ENCODE measurements at regions not wholly inside any gene's neighbourhood (a gene's known extent, or its start where the extent isn't known, plus 50 kb on each side); places are given as distances from the start of the nearest gene placed in this dataset.

- ChIA-PET CTCF (interaction anchor here (0.7 kb wide), 1 partner anchor 227 kb away, joined by 3 read pairs; no protein-coding TSS in a partner anchor), POLR2A (no interaction called here)
- peak; percentile 45 for DNase-seq (ENCODE audit: extremely low spot score)
- TF ChIP-seq ZNF384 (IDR thresholded peaks at IDR 0.05) (peak; percentile 85), FOXA1 (IDR thresholded peaks at IDR 0.05) (no peak)
Measured at GRCh38 chr4:65007841-65008439, 598.7 kb upstream of the TECRL start.

- CTCF ChIA-PET, result no interaction called here
- DNase-seq (ENCODE audit: extremely low spot score), result no peak
- POLR2A ChIA-PET, result no interaction called here
- no peak for TF ChIP-seq FOXK2 (IDR thresholded peaks at IDR 0.05)
- no peak for TF ChIP-seq SUZ12 (IDR thresholded peaks at IDR 0.05)
- TF ChIP-seq FOXA1 (IDR thresholded peaks at IDR 0.05), result no peak
- no peak for TF ChIP-seq ELF4 (IDR thresholded peaks at IDR 0.05)
- no peak for TF ChIP-seq ARNT (IDR thresholded peaks at IDR 0.05)
- TF ChIP-seq SP1 (IDR thresholded peaks at IDR 0.05), result no peak
- TF ChIP-seq BHLHE40 (IDR thresholded peaks at IDR 0.05; ENCODE audit: borderline replicate concordance), result no peak
- no peak for TF ChIP-seq CTBP1 (IDR thresholded peaks at IDR 0.05; ENCODE audit: borderline replicate concordance)
- TF ChIP-seq NFRKB (IDR thresholded peaks at IDR 0.05), result no peak
- no peak for TF ChIP-seq TARDBP (IDR thresholded peaks at IDR 0.05)
- no peak for TF ChIP-seq L3MBTL2 (conservative IDR thresholded peaks at IDR 0.05)
- no peak for TF ChIP-seq HDGF (IDR thresholded peaks at IDR 0.05; ENCODE audit: borderline replicate concordance)
Measured at GRCh38 chr4:64975177-64975576, 565.9 kb upstream of the TECRL start.

DNA sequence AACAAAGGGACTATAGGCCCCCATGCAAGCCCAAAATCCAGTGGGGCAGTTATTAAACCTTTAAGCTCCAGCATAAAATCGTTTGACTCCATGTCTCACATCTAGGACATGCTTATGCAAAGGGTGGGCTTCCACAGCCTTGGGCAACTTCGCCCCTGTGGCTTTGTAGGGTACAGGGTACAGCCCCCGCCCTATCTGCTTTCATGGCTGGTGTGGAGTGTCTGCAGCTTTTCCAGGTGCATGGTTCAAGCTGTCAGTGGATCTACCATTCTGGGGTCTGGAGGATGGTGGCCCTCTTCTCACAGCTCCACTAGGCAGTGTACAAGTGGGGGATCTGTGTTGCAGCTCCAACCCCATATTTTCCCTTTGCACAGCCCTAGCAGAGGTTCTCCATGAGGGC is 559.8 kb upstream of the TECRL start:
- POLR2A ChIA-PET, result no interaction called here

GRCh38 chr4:64967286-64967685 is 558.0 kb upstream of the TECRL start:
- POLR2A ChIA-PET, result no interaction called here
- DNase-seq (ENCODE audit: extremely low spot score), result no peak
- CTCF ChIA-PET, result no interaction called here
- TF ChIP-seq BHLHE40 (IDR thresholded peaks at IDR 0.05; ENCODE audit: borderline replicate concordance) (no peak), TARDBP (IDR thresholded peaks at IDR 0.05) (no peak), FOXA1 (IDR thresholded peaks at IDR 0.05) (no peak), SP1 (IDR thresholded peaks at IDR 0.05) (no peak), PKNOX1 (IDR thresholded peaks at IDR 0.05) (no peak), HDGF (IDR thresholded peaks at IDR 0.05; ENCODE audit: borderline replicate concordance) (no peak), NFRKB (IDR thresholded peaks at IDR 0.05) (no peak), FOXK2 (IDR thresholded peaks at IDR 0.05) (no peak), LEF1 (IDR thresholded peaks at IDR 0.05; ENCODE audit: borderline replicate concordance) (no peak), ZNF384 (IDR thresholded peaks at IDR 0.05) (no peak), L3MBTL2 (conservative IDR thresholded peaks at IDR 0.05) (no peak), SUZ12 (IDR thresholded peaks at IDR 0.05) (no peak), ARNT (IDR thresholded peaks at IDR 0.05) (no peak), FOXM1 (IDR thresholded peaks at IDR 0.05; ENCODE audit: borderline replicate concordance) (no peak), CTBP1 (IDR thresholded peaks at IDR 0.05; ENCODE audit: borderline replicate concordance) (no peak), ELF4 (IDR thresholded peaks at IDR 0.05) (no peak)

More for the DNA sequence above, 559.8 kb upstream of the TECRL start:
- CTCF ChIA-PET, result no interaction called here
- TF ChIP-seq ARNT (IDR thresholded peaks at IDR 0.05) (no peak), L3MBTL2 (conservative IDR thresholded peaks at IDR 0.05) (no peak), HDGF (IDR thresholded peaks at IDR 0.05; ENCODE audit: borderline replicate concordance) (no peak), SUZ12 (IDR thresholded peaks at IDR 0.05) (no peak), SP1 (IDR thresholded peaks at IDR 0.05) (no peak), ELF4 (IDR thresholded peaks at IDR 0.05) (no peak), FOXA1 (IDR thresholded peaks at IDR 0.05) (no peak), TARDBP (IDR thresholded peaks at IDR 0.05) (no peak), LEF1 (IDR thresholded peaks at IDR 0.05; ENCODE audit: borderline replicate concordance) (no peak), FOXM1 (IDR thresholded peaks at IDR 0.05; ENCODE audit: borderline replicate concordance) (no peak), PKNOX1 (IDR thresholded peaks at IDR 0.05) (no peak), ZNF384 (IDR thresholded peaks at IDR 0.05) (no peak), FOXK2 (IDR thresholded peaks at IDR 0.05) (no peak), NFRKB (IDR thresholded peaks at IDR 0.05) (no peak), BHLHE40 (IDR thresholded peaks at IDR 0.05; ENCODE audit: borderline replicate concordance) (no peak), CTBP1 (IDR thresholded peaks at IDR 0.05; ENCODE audit: borderline replicate concordance) (no peak)
- no peak for DNase-seq (ENCODE audit: extremely low spot score)

- POLR2A ChIA-PET, result no interaction called here
- CTCF ChIA-PET, result no interaction called here
- no peak for DNase-seq (ENCODE audit: extremely low spot score)
- no peak for TF ChIP-seq FOXA1 (IDR thresholded peaks at IDR 0.05)
- no peak for TF ChIP-seq FOXM1 (IDR thresholded peaks at IDR 0.05; ENCODE audit: borderline replicate concordance)
- TF ChIP-seq CTBP1 (IDR thresholded peaks at IDR 0.05; ENCODE audit: borderline replicate concordance), result no peak
- no peak for TF ChIP-seq ARNT (IDR thresholded peaks at IDR 0.05)
- TF ChIP-seq NFRKB (IDR thresholded peaks at IDR 0.05), result no peak
- no peak for TF ChIP-seq HDGF (IDR thresholded peaks at IDR 0.05; ENCODE audit: borderline replicate concordance)
- TF ChIP-seq PKNOX1 (IDR thresholded peaks at IDR 0.05), result no peak
- TF ChIP-seq SUZ12 (IDR thresholded peaks at IDR 0.05), result no peak
- TF ChIP-seq ZNF384 (IDR thresholded peaks at IDR 0.05), result no peak
- no peak for TF ChIP-seq BHLHE40 (IDR thresholded peaks at IDR 0.05; ENCODE audit: borderline replicate concordance)
- TF ChIP-seq FOXK2 (IDR thresholded peaks at IDR 0.05), result no peak
Measured at GRCh38 chr4:64960516-64960915, 551.3 kb upstream of the TECRL start.

GRCh38 chr4:64940698-64941097 is 531.4 kb upstream of the TECRL start:
- DNase-seq (ENCODE audit: extremely low spot score), result no peak
- ChIA-PET POLR2A (no interaction called here), CTCF (no interaction called here)
- TF ChIP-seq CTBP1 (IDR thresholded peaks at IDR 0.05; ENCODE audit: borderline replicate concordance) (no peak), ARNT (IDR thresholded peaks at IDR 0.05) (no peak), BHLHE40 (IDR thresholded peaks at IDR 0.05; ENCODE audit: borderline replicate concordance) (no peak), SP1 (IDR thresholded peaks at IDR 0.05) (no peak), FOXA1 (IDR thresholded peaks at IDR 0.05) (no peak), SUZ12 (IDR thresholded peaks at IDR 0.05) (no peak)
